Activated CD8-positive, alpha-beta memory T cell treated with anti-CD3 and anti-CD28 coated beads, Interleukin-2, amount 50 U/mL, for 24 hours (primary cell): ENCODE measurements at regions not wholly inside any gene's neighbourhood (a gene's known extent, or its start where the extent isn't known, plus 50 kb on each side); places are given as distances from the start of the nearest gene placed in this dataset.
"Not testable (repeated sequence)": the region's sequence is repeated elsewhere in the genome, so short reads cannot be mapped to it uniquely, and the experiment has no call there.

Source experiments
- DNase-seq: peaks from one replicate; pipeline ENCODE4 v3.0.0-alpha.2; 2020; ENCODE audit errors: extremely low read depth

- no peak for DNase-seq
Observed at GRCh38 chr6:27806981-27807440, 105.2 kb downstream of the OR2B2 start.

- no peak for DNase-seq
Observed at GRCh38 chr6:27805347-27805746, 106.8 kb downstream of the OR2B2 start.

GRCh38 chr6:27804851-27805250, 107.3 kb downstream of the OR2B2 start:
- no peak for DNase-seq

GRCh38 chr6:27800731-27801373, 111.3 kb downstream of the OR2B2 start:
- no peak for DNase-seq

- no peak for DNase-seq
Observed at GRCh38 chr6:27797960-27798359, 114.2 kb downstream of the OR2B2 start.

GRCh38 chr6:27796736-27797481, 115.3 kb downstream of the OR2B2 start:
- DNase-seq = not testable (repeated sequence)

- peak; percentile 30 for DNase-seq
Observed at GRCh38 chr6:27795697-27796494, 116.3 kb downstream of the OR2B2 start.

GRCh38 chr6:27791182-27791943, 120.8 kb downstream of the OR2B2 start:
- peak; percentile 28 for DNase-seq

GRCh38 chr6:27788376-27788775, 123.8 kb downstream of the OR2B2 start:
- DNase-seq = not testable (repeated sequence)

GRCh38 chr6:27786048-27786447, 126.1 kb downstream of the OR2B2 start:
- DNase-seq = no peak

GRCh38 chr6:27785294-27785693, 126.9 kb downstream of the OR2B2 start:
- no peak for DNase-seq

GRCh38 chr6:27782748-27783147, 129.4 kb downstream of the OR2B2 start:
- DNase-seq = no peak

- no peak for DNase-seq
Observed at GRCh38 chr6:27778625-27779417, 133.4 kb downstream of the OR2B2 start.

GRCh38 chr6:27777614-27778355, 134.4 kb downstream of the OR2B2 start:
- DNase-seq = no peak

- no peak for DNase-seq
Observed at GRCh38 chr6:27777126-27777525, 135.1 kb downstream of the OR2B2 start.

- no peak for DNase-seq
Observed at GRCh38 chr6:27776504-27776903, 135.7 kb downstream of the OR2B2 start.

- DNase-seq = no peak
Observed at GRCh38 chr6:27775796-27776184, 136.4 kb downstream of the OR2B2 start.

- DNase-seq = not testable (repeated sequence)
Observed at GRCh38 chr6:27775138-27775795, 136.9 kb downstream of the OR2B2 start.

GRCh38 chr6:27774264-27774600, 138.0 kb downstream of the OR2B2 start:
- DNase-seq = not testable (repeated sequence)
